Keratinocyte (primary cell): ENCODE measurements at regions not wholly inside any gene's neighbourhood (a gene's known extent, or its start where the extent isn't known, plus 50 kb on each side); places are given as distances from the start of the nearest gene placed in this dataset.

Experiments used
- DNase-seq: peaks from one replicate; pipeline ENCODE4 v3.0.0-alpha.2; 2011; ENCODE audit warnings: low read depth, missing footprints, low spot score
- FAIRE-seq: peaks from 2 replicates; lab custom pipeline; 2011; peaks lifted over from hg19 to GRCh38; lab: Jason Lieb, UNC
- H2AFZ ChIP-seq: 2 replicates; pipeline ENCODE4 v1.6.0; 2012; ENCODE audit warnings: low read length, control low read depth, inconsistent platforms; ENCODE audit not compliant: control insufficient read depth
- H3K27ac ChIP-seq: 2 replicates; pipeline ENCODE4 v1.5.1; 2011; ENCODE audit warnings: low read length; ENCODE audit not compliant: control insufficient read depth, insufficient read depth
- H3K27me3 ChIP-seq: 3 replicates; pipeline ENCODE4 v1.6.0; 2011; ENCODE audit warnings: low read length; ENCODE audit not compliant: control insufficient read depth, insufficient read depth; ENCODE audit errors: extremely low read depth
- H3K36me3 ChIP-seq, 2 experiments: 2 replicates in 1 of 2; 3 replicates in 1 of 2; pipeline ENCODE4 v1.5.1; 2011; ENCODE audit warnings: low read length in 2 of 2, mild to moderate bottlenecking in 1 of 2; ENCODE audit not compliant: control insufficient read depth in 2 of 2, insufficient read depth in 2 of 2; ENCODE audit errors: extremely low read depth in 1 of 2
- H3K4me1 ChIP-seq: 3 replicates; pipeline ENCODE4 v1.5.1; 2011; ENCODE audit warnings: low read length; ENCODE audit not compliant: control insufficient read depth, insufficient read depth; ENCODE audit errors: extremely low read depth
- H3K4me2 ChIP-seq: 3 replicates; pipeline ENCODE4 v1.6.0; 2011; ENCODE audit warnings: low read depth, low read length; ENCODE audit not compliant: control insufficient read depth, insufficient read depth; ENCODE audit errors: extremely low read depth
- H3K4me3 ChIP-seq, 3 experiments: fragments of 200-600 bp in 1 of 3; sonication (generic) in 1 of 3; 2 replicates in 2 of 3; 3 replicates in 1 of 3; pipeline ENCODE4 v1.5.1; 2011 to 2016; ENCODE audit warnings: low read length in 3 of 3, mild to moderate bottlenecking in 3 of 3, control low read depth in 2 of 3, inconsistent platforms in 1 of 3, low read depth in 1 of 3, mixed read lengths in 1 of 3, mixed run types in 1 of 3, moderate library complexity in 1 of 3; ENCODE audit not compliant: control insufficient read depth in 2 of 3, insufficient read depth in 2 of 3; ENCODE audit errors: extremely low read depth in 1 of 3
- H3K79me2 ChIP-seq: 2 replicates; pipeline ENCODE4 v1.6.0; 2012; ENCODE audit warnings: low read length; ENCODE audit not compliant: control insufficient read depth, insufficient read depth
- H3K9ac ChIP-seq: 3 replicates; pipeline ENCODE4 v1.6.0; 2011; ENCODE audit warnings: low read length; ENCODE audit not compliant: control insufficient read depth, insufficient read depth; ENCODE audit errors: extremely low read depth
- H3K9me1 ChIP-seq: 3 replicates; pipeline ENCODE4 v1.6.0; 2011; ENCODE audit warnings: low read length; ENCODE audit not compliant: control insufficient read depth, insufficient read depth; ENCODE audit errors: extremely low read depth
- H3K9me3 ChIP-seq: 2 replicates; pipeline ENCODE4 v1.5.1; 2012; ENCODE audit warnings: low read depth, low read length; ENCODE audit not compliant: control insufficient read depth
- H4K20me1 ChIP-seq: 3 replicates; pipeline ENCODE4 v1.6.0; 2011; ENCODE audit warnings: low read length; ENCODE audit not compliant: control insufficient read depth, insufficient read depth; ENCODE audit errors: extremely low read depth
- EZH2 ChIP-seq: IDR thresholded peaks from one replicate; pipeline ENCODE4 v1.6.1; 2012; ENCODE audit warnings: inconsistent platforms, mild to moderate bottlenecking, low read length, moderate library complexity
- dilution Hi-C: fragments of 300-500 bp; cut with MboI; formaldehyde crosslinking; loops from one replicate; pipeline ENCODE4 v1.7.0; 2020; ENCODE audit warnings: low sequenced_read_pairs; ENCODE audit not compliant: extremely low pct_ligation_motif_present
- TF ChIP-seq, protein P1 (sequence below), 3 experiments: IDR thresholded peaks in 1 of 3; conservative IDR thresholded peaks in 1 of 3; optimal IDR thresholded peaks in 1 of 3; 2 replicates in 2 of 3; 3 replicates in 1 of 3; pipeline versions ENCODE3 to v1.5.1; 2011; ENCODE audit warnings: low read length in 3 of 3, mild to moderate bottlenecking in 3 of 3, moderate library complexity in 2 of 3, control low read depth in 1 of 3, inconsistent platforms in 1 of 3; ENCODE audit not compliant: insufficient read depth in 2 of 3; ENCODE audit errors: extremely low read depth in 1 of 3

GRCh38 chrX:15160558-15161095, 109.3 kb downstream of the ASB9 start:
- no peak overlapping the region for H3K4me2 ChIP-seq
- dilution Hi-C loops, result no loop called here
- FAIRE-seq (no peak), DNase-seq (no peak)
- H3K4me1 ChIP-seq, result no peaks in the 10 kb centered on the region
- H3K9me3 ChIP-seq, result no peaks in the 10 kb centered on the region
- no peak overlapping the region for H3K9ac ChIP-seq
- no peaks in the 10 kb centered on the region for H3K9me1 ChIP-seq
- TF ChIP-seq, protein P1, sequence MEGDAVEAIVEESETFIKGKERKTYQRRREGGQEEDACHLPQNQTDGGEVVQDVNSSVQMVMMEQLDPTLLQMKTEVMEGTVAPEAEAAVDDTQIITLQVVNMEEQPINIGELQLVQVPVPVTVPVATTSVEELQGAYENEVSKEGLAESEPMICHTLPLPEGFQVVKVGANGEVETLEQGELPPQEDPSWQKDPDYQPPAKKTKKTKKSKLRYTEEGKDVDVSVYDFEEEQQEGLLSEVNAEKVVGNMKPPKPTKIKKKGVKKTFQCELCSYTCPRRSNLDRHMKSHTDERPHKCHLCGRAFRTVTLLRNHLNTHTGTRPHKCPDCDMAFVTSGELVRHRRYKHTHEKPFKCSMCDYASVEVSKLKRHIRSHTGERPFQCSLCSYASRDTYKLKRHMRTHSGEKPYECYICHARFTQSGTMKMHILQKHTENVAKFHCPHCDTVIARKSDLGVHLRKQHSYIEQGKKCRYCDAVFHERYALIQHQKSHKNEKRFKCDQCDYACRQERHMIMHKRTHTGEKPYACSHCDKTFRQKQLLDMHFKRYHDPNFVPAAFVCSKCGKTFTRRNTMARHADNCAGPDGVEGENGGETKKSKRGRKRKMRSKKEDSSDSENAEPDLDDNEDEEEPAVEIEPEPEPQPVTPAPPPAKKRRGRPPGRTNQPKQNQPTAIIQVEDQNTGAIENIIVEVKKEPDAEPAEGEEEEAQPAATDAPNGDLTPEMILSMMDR (optimal IDR thresholded peaks at IDR 0.05 in 1 of 3, IDR thresholded peaks at IDR 0.05 in 1 of 3, conservative IDR thresholded peaks at IDR 0.05 in 1 of 3; ENCODE audit: extremely low read depth in 1 of 3, insufficient read depth in 2 of 3, low read length in 3 of 3), result no peak
- TF ChIP-seq EZH2, result no peak
- H4K20me1 ChIP-seq, result no peaks in the 10 kb centered on the region
- no peaks in the 10 kb centered on the region for H3K79me2 ChIP-seq
- H2AFZ ChIP-seq, result no peak overlapping the region
- H3K36me3 ChIP-seq, result no peaks in the 10 kb centered on the region
- H3K27me3 ChIP-seq, result no peaks in the 10 kb centered on the region
- no peak overlapping the region for H3K27ac ChIP-seq
- H3K4me3 ChIP-seq, result no peak overlapping the region

DNA sequence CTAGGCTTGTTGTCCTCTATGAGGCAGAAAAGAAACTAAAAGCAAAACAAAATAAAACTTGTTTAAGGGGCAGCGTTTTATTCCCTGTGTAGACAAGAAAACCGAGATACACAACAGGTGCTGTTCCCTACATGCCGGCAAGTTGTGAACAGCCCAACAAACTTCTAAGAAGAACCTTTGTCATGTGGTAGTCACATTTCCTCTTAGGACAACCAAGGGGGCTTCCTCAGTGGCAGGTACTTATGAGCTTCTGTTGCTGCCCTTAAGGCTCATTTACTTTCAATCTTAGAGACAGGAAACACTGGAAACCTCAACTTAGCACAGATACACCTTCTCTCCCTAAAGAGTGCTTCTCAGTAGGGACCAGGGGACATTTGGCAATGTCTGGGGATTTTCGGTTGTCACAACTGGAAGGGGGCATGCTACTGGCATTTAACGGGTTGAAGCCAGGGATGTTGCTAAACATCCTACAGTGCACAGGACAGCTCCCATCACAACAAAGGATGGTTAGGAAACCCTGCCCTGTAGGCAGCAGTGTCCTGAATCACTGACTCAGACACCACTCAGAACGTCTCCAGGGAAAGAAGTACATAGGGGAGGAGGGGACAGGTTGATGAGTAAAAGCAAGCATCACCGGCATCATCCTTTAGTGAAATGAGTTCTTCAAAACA, 111.0 kb downstream of the ASB9 start:
- no peak overlapping the region for H3K27ac ChIP-seq
- no peaks in the 10 kb centered on the region for H3K36me3 ChIP-seq
- H3K79me2 ChIP-seq, result no peaks in the 10 kb centered on the region
- FAIRE-seq, result peak; percentile 82
- no peaks in the 10 kb centered on the region for H3K9me1 ChIP-seq
- no peak overlapping the region for H2AFZ ChIP-seq
- no peak overlapping the region for H3K9ac ChIP-seq
- no peaks in the 10 kb centered on the region for H3K4me1 ChIP-seq
- no peaks in the 10 kb centered on the region for H4K20me1 ChIP-seq
- dilution Hi-C loops, result no loop called here
- H3K9me3 ChIP-seq, result no peaks in the 10 kb centered on the region
- TF ChIP-seq, protein P1 (optimal IDR thresholded peaks at IDR 0.05 in 1 of 3, IDR thresholded peaks at IDR 0.05 in 1 of 3, conservative IDR thresholded peaks at IDR 0.05 in 1 of 3; ENCODE audit: extremely low read depth in 1 of 3, insufficient read depth in 2 of 3, low read length in 3 of 3), result no peak
- TF ChIP-seq EZH2, result no peak
- no peaks in the 10 kb centered on the region for H3K27me3 ChIP-seq
- H3K4me2 ChIP-seq, result no peak overlapping the region
- no peak overlapping the region for H3K4me3 ChIP-seq
- no peak for DNase-seq
